SU-DHL-6 (cell line): ENCODE measurements at regions not wholly inside any gene's neighbourhood (a gene's known extent, or its start where the extent isn't known, plus 50 kb on each side); places are given as distances from the start of the nearest gene placed in this dataset.

Experiments used
- H2AFZ ChIP-seq: fragments of 200-600 bp; sonication (generic); 2 replicates; pipeline ENCODE4 v1.6.1; 2014; ENCODE audit warnings: low read depth, mild to moderate bottlenecking, moderate library complexity, mixed read lengths, antibody characterized with exemption, low read length; ENCODE audit not compliant: severe bottlenecking
- H3F3A ChIP-seq: fragments of 200-600 bp; shearing (Covaris generic); 2 replicates; pipeline ENCODE4 v1.6.0; 2016; ENCODE audit warnings: antibody characterized with exemption, mild to moderate bottlenecking; ENCODE audit not compliant: insufficient read depth
- H3K27ac ChIP-seq: fragments of 200-600 bp; sonication (generic); 2 replicates; pipeline ENCODE4 v1.5.1; 2016; ENCODE audit warnings: low read depth, mild to moderate bottlenecking, low read length, moderate library complexity, mixed read lengths
- H3K27me3 ChIP-seq: fragments of 200-600 bp; sonication (generic), shearing (Covaris generic); 2 replicates; pipeline ENCODE4 v1.6.0; 2014; ENCODE audit warnings: mild to moderate bottlenecking, low read length
- H3K36me3 ChIP-seq: fragments of 200-600 bp; sonication (generic); 2 replicates; pipeline ENCODE4 v1.6.1; 2014; ENCODE audit warnings: mild to moderate bottlenecking, low read length, mixed read lengths
- H3K4me2 ChIP-seq: fragments of 300-600, 200-600 bp; shearing (Covaris generic), sonication (generic); 2 replicates; pipeline ENCODE4 v1.6.0; 2014; ENCODE audit warnings: low read length, low read depth, mild to moderate bottlenecking; ENCODE audit not compliant: poor library complexity, severe bottlenecking
- H3K4me3 ChIP-seq: fragments of 200-600 bp; sonication (generic); 2 replicates; pipeline ENCODE4 v1.5.1; 2014; ENCODE audit warnings: antibody characterized with exemption, low read length, mild to moderate bottlenecking, mixed read lengths; ENCODE audit not compliant: insufficient read depth, poor library complexity, severe bottlenecking
- H3K79me2 ChIP-seq: fragments of 200-600 bp; sonication (generic); 2 replicates; pipeline ENCODE4 v1.6.1; 2014; ENCODE audit warnings: mild to moderate bottlenecking, low read length, moderate library complexity; ENCODE audit not compliant: insufficient read depth
- H3K9ac ChIP-seq: fragments of 200-600 bp; sonication (generic); 2 replicates; pipeline ENCODE4 v1.7.0; 2014; ENCODE audit warnings: mild to moderate bottlenecking, low read length
- H3K9me2 ChIP-seq: fragments of 200-600 bp; sonication (generic); replicated peaks from 2 replicates; pipeline ENCODE4 v1.6.1; 2014; ENCODE audit warnings: low read length; ENCODE audit not compliant: insufficient read depth
- H3K9me3 ChIP-seq: fragments of 200-600 bp; sonication (generic); 2 replicates; pipeline ENCODE4 v1.6.1; 2014; ENCODE audit warnings: low read length, mixed read lengths; ENCODE audit not compliant: insufficient read depth
- H4K20me1 ChIP-seq: fragments of 200-600 bp; sonication (generic); 2 replicates; pipeline ENCODE4 v1.6.1; 2014; ENCODE audit warnings: low read depth, mild to moderate bottlenecking, antibody characterized with exemption, low read length, moderate library complexity, mixed read lengths
- CTCF ChIP-seq: fragments of 200-600 bp; sonication (generic); IDR thresholded peaks from one replicate; pipeline ENCODE4 v1.5.1; 2017; ENCODE audit warnings: antibody characterized with exemption, mild to moderate bottlenecking, low read length, moderate library complexity; ENCODE audit not compliant: insufficient read depth, poor library complexity, severe bottlenecking
- EZH2phosphoT487 ChIP-seq: fragments of 200-600 bp; sonication (generic), shearing (Covaris generic); conservative IDR thresholded peaks from 2 replicates; pipeline ENCODE4 v1.6.1; 2018; ENCODE audit warnings: mild to moderate bottlenecking, antibody characterized with exemption, low read length, moderate library complexity, mixed read lengths

DNA sequence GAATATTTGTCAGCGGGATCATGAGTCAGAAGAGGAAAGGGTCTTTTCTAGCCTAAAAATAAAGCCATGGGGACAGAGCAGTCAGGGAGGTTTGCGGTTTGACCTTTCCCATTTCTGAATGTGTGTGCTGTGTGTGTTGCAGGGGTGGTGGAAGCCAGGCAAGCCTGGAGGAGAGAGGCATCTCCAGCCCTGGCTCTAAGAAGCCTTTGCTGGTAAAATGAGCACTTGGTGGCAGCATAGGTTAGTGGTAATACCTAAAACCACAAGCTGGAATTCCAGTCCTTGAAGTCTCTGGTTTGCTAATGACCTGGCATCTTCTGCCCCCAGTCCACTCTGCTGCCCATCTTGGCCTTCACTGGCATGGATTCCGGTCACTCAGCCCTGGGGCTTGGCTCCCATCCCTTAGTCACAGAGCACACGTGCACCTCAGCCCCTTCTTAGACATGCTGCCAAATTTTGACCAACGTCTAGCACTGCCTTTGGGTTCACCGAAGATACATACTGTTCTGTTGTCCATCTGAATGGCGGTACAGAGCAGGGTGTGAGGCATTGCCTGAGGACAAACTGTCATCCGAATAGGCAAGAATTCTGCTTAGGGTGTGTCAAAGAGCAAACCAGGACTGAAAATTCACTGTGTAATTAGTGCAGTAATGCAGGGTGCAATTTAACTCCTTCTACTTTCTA, 52.7 kb downstream of the KCNA5 start:
- TF ChIP-seq CTCF, result no peak
- TF ChIP-seq EZH2phosphoT487, result no peak
- no peaks in the 10 kb centered on the region for H3K27me3 ChIP-seq
- no peaks in the 10 kb centered on the region for H3K9me3 ChIP-seq
- H3K4me3 ChIP-seq, result no peak overlapping the region
- no peaks in the 10 kb centered on the region for H3K9me2 ChIP-seq
- no peaks in the 10 kb centered on the region for H4K20me1 ChIP-seq
- no peak overlapping the region for H3K9ac ChIP-seq
- no peaks in the 10 kb centered on the region for H3K79me2 ChIP-seq
- no peaks in the 10 kb centered on the region for H3K36me3 ChIP-seq
- no peak overlapping the region for H2AFZ ChIP-seq
- H3K27ac ChIP-seq, result no peak overlapping the region
- H3F3A ChIP-seq, result no peaks in the 10 kb centered on the region
- no peak overlapping the region for H3K4me2 ChIP-seq

GRCh38 chr12:5097786-5098185, 54.1 kb downstream of the KCNA5 start:
- Histone ChIP-seq H3K4me3 (no peak overlapping the region), H3K9ac (no peak overlapping the region), H3K4me2 (no peak overlapping the region), H4K20me1 (no peaks in the 10 kb centered on the region), H3K79me2 (no peaks in the 10 kb centered on the region), H3K9me2 (no peaks in the 10 kb centered on the region), H3K27ac (no peak overlapping the region), H3K9me3 (no peaks in the 10 kb centered on the region), H3F3A (no peaks in the 10 kb centered on the region), H3K27me3 (no peaks in the 10 kb centered on the region), H3K36me3 (no peaks in the 10 kb centered on the region), H2AFZ (no peak overlapping the region)
- no peak for TF ChIP-seq CTCF
- TF ChIP-seq EZH2phosphoT487, result no peak

DNA sequence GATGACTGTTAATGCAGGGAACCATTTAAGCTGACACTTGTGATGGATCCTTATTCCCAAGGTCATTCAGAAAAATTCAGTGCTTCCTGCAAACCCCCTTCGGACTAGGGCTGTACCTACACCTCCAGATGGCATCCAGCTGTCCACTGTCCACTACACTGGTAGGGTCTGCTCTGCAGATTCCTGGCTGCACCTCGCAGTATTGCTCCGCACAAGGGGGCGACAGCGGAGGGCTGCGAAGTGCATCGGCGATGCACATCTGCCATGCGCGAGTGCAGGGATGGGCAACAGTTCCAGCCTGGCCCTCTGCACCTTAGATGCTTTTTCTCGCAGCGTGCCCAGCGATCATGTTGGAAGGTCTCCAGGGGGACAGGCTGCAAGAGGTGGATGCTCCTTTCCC, 55.5 kb downstream of the KCNA5 start:
- no peak for TF ChIP-seq EZH2phosphoT487
- no peak for TF ChIP-seq CTCF
- no peaks in the 10 kb centered on the region for H3F3A ChIP-seq
- H3K79me2 ChIP-seq, result no peaks in the 10 kb centered on the region
- H2AFZ ChIP-seq, result no peak overlapping the region
- no peaks in the 10 kb centered on the region for H3K9me3 ChIP-seq
- no peaks in the 10 kb centered on the region for H3K9me2 ChIP-seq
- no peaks in the 10 kb centered on the region for H3K36me3 ChIP-seq
- no peak overlapping the region for H3K4me3 ChIP-seq
- no peak overlapping the region for H3K27ac ChIP-seq
- no peaks in the 10 kb centered on the region for H3K27me3 ChIP-seq
- H4K20me1 ChIP-seq, result no peaks in the 10 kb centered on the region
- H3K9ac ChIP-seq, result no peak overlapping the region
- no peak overlapping the region for H3K4me2 ChIP-seq
